Keratinocyte (primary cell): ENCODE measurements at regions not wholly inside any gene's neighbourhood (a gene's known extent, or its start where the extent isn't known, plus 50 kb on each side); places are given as distances from the start of the nearest gene placed in this dataset.

ENCODE experiments used
- DNase-seq: peaks from one replicate; pipeline ENCODE4 v3.0.0-alpha.2; 2011; ENCODE audit warnings: low read depth, missing footprints, low spot score
- FAIRE-seq: peaks from 2 replicates; lab custom pipeline; 2011; peaks lifted over from hg19 to GRCh38; lab: Jason Lieb, UNC
- H2AFZ ChIP-seq: 2 replicates; pipeline ENCODE4 v1.6.0; 2012; ENCODE audit warnings: low read length, control low read depth, inconsistent platforms; ENCODE audit not compliant: control insufficient read depth
- H3K27ac ChIP-seq: 2 replicates; pipeline ENCODE4 v1.5.1; 2011; ENCODE audit warnings: low read length; ENCODE audit not compliant: control insufficient read depth, insufficient read depth
- H3K27me3 ChIP-seq: 3 replicates; pipeline ENCODE4 v1.6.0; 2011; ENCODE audit warnings: low read length; ENCODE audit not compliant: control insufficient read depth, insufficient read depth; ENCODE audit errors: extremely low read depth
- H3K36me3 ChIP-seq, 2 experiments: 2 replicates in 1 of 2; 3 replicates in 1 of 2; pipeline ENCODE4 v1.5.1; 2011; ENCODE audit warnings: low read length in 2 of 2, mild to moderate bottlenecking in 1 of 2; ENCODE audit not compliant: control insufficient read depth in 2 of 2, insufficient read depth in 2 of 2; ENCODE audit errors: extremely low read depth in 1 of 2
- H3K4me1 ChIP-seq: 3 replicates; pipeline ENCODE4 v1.5.1; 2011; ENCODE audit warnings: low read length; ENCODE audit not compliant: control insufficient read depth, insufficient read depth; ENCODE audit errors: extremely low read depth
- H3K4me2 ChIP-seq: 3 replicates; pipeline ENCODE4 v1.6.0; 2011; ENCODE audit warnings: low read depth, low read length; ENCODE audit not compliant: control insufficient read depth, insufficient read depth; ENCODE audit errors: extremely low read depth
- H3K4me3 ChIP-seq, 3 experiments: fragments of 200-600 bp in 1 of 3; sonication (generic) in 1 of 3; 2 replicates in 2 of 3; 3 replicates in 1 of 3; pipeline ENCODE4 v1.5.1; 2011 to 2016; ENCODE audit warnings: low read length in 3 of 3, mild to moderate bottlenecking in 3 of 3, control low read depth in 2 of 3, inconsistent platforms in 1 of 3, low read depth in 1 of 3, mixed read lengths in 1 of 3, mixed run types in 1 of 3, moderate library complexity in 1 of 3; ENCODE audit not compliant: control insufficient read depth in 2 of 3, insufficient read depth in 2 of 3; ENCODE audit errors: extremely low read depth in 1 of 3
- H3K79me2 ChIP-seq: 2 replicates; pipeline ENCODE4 v1.6.0; 2012; ENCODE audit warnings: low read length; ENCODE audit not compliant: control insufficient read depth, insufficient read depth
- H3K9ac ChIP-seq: 3 replicates; pipeline ENCODE4 v1.6.0; 2011; ENCODE audit warnings: low read length; ENCODE audit not compliant: control insufficient read depth, insufficient read depth; ENCODE audit errors: extremely low read depth
- H3K9me1 ChIP-seq: 3 replicates; pipeline ENCODE4 v1.6.0; 2011; ENCODE audit warnings: low read length; ENCODE audit not compliant: control insufficient read depth, insufficient read depth; ENCODE audit errors: extremely low read depth
- H3K9me3 ChIP-seq: 2 replicates; pipeline ENCODE4 v1.5.1; 2012; ENCODE audit warnings: low read depth, low read length; ENCODE audit not compliant: control insufficient read depth
- H4K20me1 ChIP-seq: 3 replicates; pipeline ENCODE4 v1.6.0; 2011; ENCODE audit warnings: low read length; ENCODE audit not compliant: control insufficient read depth, insufficient read depth; ENCODE audit errors: extremely low read depth
- CTCF ChIP-seq, 3 experiments: IDR thresholded peaks in 1 of 3; conservative IDR thresholded peaks in 1 of 3; optimal IDR thresholded peaks in 1 of 3; 2 replicates in 2 of 3; 3 replicates in 1 of 3; pipeline versions ENCODE3 to v1.5.1; 2011; ENCODE audit warnings: low read length in 3 of 3, mild to moderate bottlenecking in 3 of 3, moderate library complexity in 2 of 3, control low read depth in 1 of 3, inconsistent platforms in 1 of 3; ENCODE audit not compliant: insufficient read depth in 2 of 3; ENCODE audit errors: extremely low read depth in 1 of 3
- EZH2 ChIP-seq: IDR thresholded peaks from one replicate; pipeline ENCODE4 v1.6.1; 2012; ENCODE audit warnings: inconsistent platforms, mild to moderate bottlenecking, low read length, moderate library complexity
- dilution Hi-C: fragments of 300-500 bp; cut with MboI; formaldehyde crosslinking; loops from one replicate; pipeline ENCODE4 v1.7.0; 2020; ENCODE audit warnings: low sequenced_read_pairs; ENCODE audit not compliant: extremely low pct_ligation_motif_present

GRCh38 chr13:78722700-78723099 lies 63.7 kb upstream of the OBI1 start:
- no peaks in the 10 kb centered on the region for H4K20me1 ChIP-seq
- no peak overlapping the region for H3K9ac ChIP-seq
- dilution Hi-C loops = no loop called here
- H3K4me2 ChIP-seq = no peak overlapping the region
- FAIRE-seq = no peak
- no peaks in the 10 kb centered on the region for H3K79me2 ChIP-seq
- no peaks in the 10 kb centered on the region for H3K4me1 ChIP-seq
- no peak for DNase-seq
- no peaks in the 10 kb centered on the region for H3K9me3 ChIP-seq
- no peaks in the 10 kb centered on the region for H3K27me3 ChIP-seq
- H2AFZ ChIP-seq = no peak overlapping the region
- no peak for TF ChIP-seq EZH2
- TF ChIP-seq CTCF (optimal IDR thresholded peaks at IDR 0.05 in 1 of 3, IDR thresholded peaks at IDR 0.05 in 1 of 3, conservative IDR thresholded peaks at IDR 0.05 in 1 of 3; ENCODE audit: extremely low read depth in 1 of 3, insufficient read depth in 2 of 3, low read length in 3 of 3) = no peak
- no peaks in the 10 kb centered on the region for H3K9me1 ChIP-seq
- no peak overlapping the region for H3K4me3 ChIP-seq
- no peak overlapping the region for H3K27ac ChIP-seq
- H3K36me3 ChIP-seq = no peaks in the 10 kb centered on the region

- Histone ChIP-seq H3K4me3 (no peak overlapping the region), H3K4me1 (no peaks in the 10 kb centered on the region), H3K36me3 (no peaks in the 10 kb centered on the region), H2AFZ (no peak overlapping the region), H3K9ac (no peak overlapping the region), H3K79me2 (no peaks in the 10 kb centered on the region), H3K4me2 (no peak overlapping the region), H3K27me3 (no peaks in the 10 kb centered on the region), H3K9me3 (no peaks in the 10 kb centered on the region), H4K20me1 (no peaks in the 10 kb centered on the region), H3K9me1 (no peaks in the 10 kb centered on the region), H3K27ac (no peak overlapping the region)
- dilution Hi-C loops = no loop called here
- DNase-seq (no peak), FAIRE-seq (no peak)
- no peak for TF ChIP-seq EZH2
- no peak for TF ChIP-seq CTCF (optimal IDR thresholded peaks at IDR 0.05 in 1 of 3, IDR thresholded peaks at IDR 0.05 in 1 of 3, conservative IDR thresholded peaks at IDR 0.05 in 1 of 3; ENCODE audit: extremely low read depth in 1 of 3, insufficient read depth in 2 of 3, low read length in 3 of 3)
These were observed 60.4 kb upstream of the OBI1 start for GRCh38 chr13:78719367-78719766.
